RWPE1 (cell line): ENCODE measurements at regions not wholly inside any gene's neighbourhood (a gene's known extent, or its start where the extent isn't known, plus 50 kb on each side); places are given as distances from the start of the nearest gene placed in this dataset.

Source experiments
- CTCF ChIA-PET: fragments of 350-600 bp; sonication (Branson Sonifier 250); formaldehyde crosslinking; extraction: SDS; loops from one replicate; lab custom pipeline; 2021; lab: Yijun Ruan, JAX
- POLR2A ChIA-PET: fragments of 400-600 bp; formaldehyde crosslinking; extraction: SDS; loops from one replicate; lab custom pipeline; 2020; ENCODE audit warnings: antibody characterized with exemption; ENCODE audit not compliant: low non-redundant PET; lab: Yijun Ruan, JAX
- DNase-seq: peaks from one replicate; pipeline ENCODE4 v3.0.0; 2012; ENCODE audit warnings: low spot score
- H3K27ac ChIP-seq: fragments of 450-650 bp; 2 replicates; pipeline ENCODE4 v1.5.1; 2017
- TF ChIP-seq, protein P1 (sequence below): fragments of 450-650 bp; conservative IDR thresholded peaks from 2 replicates; pipeline ENCODE4 v1.5.1; 2017; ENCODE audit warnings: low read depth, mild to moderate bottlenecking

DNA sequence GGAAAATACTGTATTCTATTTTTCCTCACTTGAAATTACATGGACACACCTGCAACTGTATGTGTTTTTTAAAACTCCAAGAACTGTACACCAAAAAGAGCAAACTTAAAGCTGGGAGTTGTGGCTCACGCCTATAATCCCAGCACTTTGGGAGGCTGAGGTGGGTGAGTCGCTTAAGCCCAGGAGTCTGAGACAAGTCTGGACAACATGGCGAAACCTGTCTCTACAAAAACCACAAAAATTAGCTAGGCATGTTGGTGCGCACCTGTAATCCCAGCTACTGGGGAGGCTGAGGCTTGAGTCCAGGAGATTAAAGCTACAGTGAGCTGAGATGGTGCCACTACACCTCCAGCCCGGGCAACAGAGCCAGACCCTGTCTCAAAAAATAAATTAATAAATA, 95.9 kb downstream of the SINHCAF start:
- no peak overlapping the region for H3K27ac ChIP-seq
- no peak for DNase-seq
- ChIA-PET CTCF (no interaction called here), POLR2A (no interaction called here)
- TF ChIP-seq, protein P1, sequence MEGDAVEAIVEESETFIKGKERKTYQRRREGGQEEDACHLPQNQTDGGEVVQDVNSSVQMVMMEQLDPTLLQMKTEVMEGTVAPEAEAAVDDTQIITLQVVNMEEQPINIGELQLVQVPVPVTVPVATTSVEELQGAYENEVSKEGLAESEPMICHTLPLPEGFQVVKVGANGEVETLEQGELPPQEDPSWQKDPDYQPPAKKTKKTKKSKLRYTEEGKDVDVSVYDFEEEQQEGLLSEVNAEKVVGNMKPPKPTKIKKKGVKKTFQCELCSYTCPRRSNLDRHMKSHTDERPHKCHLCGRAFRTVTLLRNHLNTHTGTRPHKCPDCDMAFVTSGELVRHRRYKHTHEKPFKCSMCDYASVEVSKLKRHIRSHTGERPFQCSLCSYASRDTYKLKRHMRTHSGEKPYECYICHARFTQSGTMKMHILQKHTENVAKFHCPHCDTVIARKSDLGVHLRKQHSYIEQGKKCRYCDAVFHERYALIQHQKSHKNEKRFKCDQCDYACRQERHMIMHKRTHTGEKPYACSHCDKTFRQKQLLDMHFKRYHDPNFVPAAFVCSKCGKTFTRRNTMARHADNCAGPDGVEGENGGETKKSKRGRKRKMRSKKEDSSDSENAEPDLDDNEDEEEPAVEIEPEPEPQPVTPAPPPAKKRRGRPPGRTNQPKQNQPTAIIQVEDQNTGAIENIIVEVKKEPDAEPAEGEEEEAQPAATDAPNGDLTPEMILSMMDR = no peak
